ENCODE measurements at regions not wholly inside any gene's neighbourhood (a gene's known extent, or its start where the extent isn't known, plus 50 kb on each side); places are given as distances from the start of the nearest gene placed in this dataset.

DNA sequence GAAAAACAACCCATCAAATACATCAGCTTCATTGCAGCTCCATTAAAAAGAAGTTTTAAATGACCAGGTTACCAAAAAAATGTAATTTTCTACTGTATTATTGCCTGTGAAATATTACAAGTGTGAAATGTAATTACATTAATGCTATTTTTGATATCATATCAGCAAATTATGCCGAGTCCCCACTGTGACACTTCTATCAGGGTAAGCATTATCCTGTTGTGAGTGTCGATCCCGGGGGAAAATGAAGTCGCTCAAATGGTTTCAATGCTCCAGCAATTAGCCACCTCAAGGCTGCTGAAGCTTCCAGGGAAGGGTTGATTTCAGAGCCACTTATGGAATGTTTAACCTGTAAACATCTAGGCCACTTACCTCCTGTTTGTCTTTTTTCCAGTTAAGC lies 70.4 kb downstream of the RCN1 start:
- no peak for DNase-seq (ENCODE audit: low spot score)

DNA sequence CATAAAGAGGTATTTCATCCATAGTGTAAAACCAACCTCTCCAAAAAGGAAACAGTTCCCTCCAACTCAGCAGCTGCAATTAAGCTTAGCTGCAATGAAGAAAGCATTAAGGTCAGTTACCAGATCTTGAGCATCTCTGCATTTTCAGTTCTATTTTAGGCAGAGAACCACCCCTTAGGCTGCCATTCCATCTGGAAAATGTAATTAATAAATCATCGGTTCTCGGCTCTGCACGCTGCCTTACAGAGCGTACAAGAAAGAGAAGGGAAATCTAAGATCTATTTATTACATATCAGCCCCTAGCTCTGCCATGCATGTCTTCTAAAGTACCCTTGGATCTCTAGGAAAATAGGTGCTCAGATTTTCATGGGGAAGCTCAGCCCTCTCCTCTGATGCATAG lies 71.5 kb downstream of the RCN1 start:
- DNase-seq (ENCODE audit: low spot score) = no peak

DNA sequence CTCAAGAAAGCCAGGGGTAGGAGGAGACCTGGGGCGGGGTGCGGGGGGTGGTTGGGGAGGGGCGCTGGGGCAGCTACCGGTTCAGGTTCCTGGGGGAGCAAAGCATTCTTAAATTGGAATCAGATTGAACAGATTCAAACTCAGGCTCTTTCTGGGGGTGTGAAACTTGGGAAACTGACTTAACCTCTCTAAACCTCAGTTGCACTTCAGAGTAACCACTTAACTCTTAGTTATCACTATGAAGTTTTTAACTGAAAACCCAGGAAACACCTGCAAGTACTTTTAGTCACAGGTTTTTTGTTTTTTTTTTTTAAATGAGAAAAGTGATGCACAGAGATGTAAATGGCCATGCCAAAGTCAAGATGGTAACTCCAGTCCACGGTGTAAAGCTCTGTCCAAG lies 72.0 kb downstream of the RCN1 start:
- no peak for DNase-seq (ENCODE audit: low spot score)

DNA sequence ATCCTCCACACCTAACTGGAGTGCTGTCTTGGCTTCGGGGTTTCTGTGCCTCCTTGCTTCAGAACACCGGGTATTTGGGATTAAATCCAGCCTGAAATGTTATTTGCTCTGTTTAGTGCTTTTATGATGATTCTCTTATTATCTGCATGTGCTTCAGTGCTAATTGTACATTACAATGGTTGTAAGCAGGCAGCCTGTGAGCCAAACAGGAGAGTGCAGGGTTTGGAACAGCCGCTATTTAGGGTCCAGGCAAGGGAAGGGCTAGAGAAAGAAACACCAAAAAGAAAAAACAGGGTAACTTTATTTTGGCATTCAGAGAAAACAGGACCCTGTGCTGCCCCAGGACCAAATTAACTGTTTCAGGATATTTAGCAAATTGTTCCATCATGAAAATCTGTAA lies 72.7 kb downstream of the RCN1 start:
- DNase-seq (ENCODE audit: low spot score) = no peak

DNA sequence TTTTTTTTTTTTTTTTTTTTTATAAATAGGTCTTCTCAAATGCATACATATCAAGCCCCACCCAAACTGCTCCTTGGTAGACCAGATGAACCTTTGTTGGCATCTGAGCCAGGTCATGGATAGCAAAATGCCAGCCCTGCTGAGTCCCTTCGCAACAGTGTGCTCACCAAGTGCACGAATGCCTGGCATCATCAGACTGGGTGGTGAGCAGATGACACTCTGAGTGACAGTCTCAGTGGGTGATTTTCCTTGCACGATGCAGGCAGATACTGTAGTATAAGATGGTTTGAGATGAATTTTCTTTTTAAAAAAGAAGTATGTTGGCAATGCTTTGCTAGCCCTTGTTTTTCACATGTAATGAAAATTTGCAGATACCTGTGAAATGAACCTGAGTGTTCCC lies 74.0 kb downstream of the RCN1 start:
- no peak for DNase-seq (ENCODE audit: low spot score)

DNA sequence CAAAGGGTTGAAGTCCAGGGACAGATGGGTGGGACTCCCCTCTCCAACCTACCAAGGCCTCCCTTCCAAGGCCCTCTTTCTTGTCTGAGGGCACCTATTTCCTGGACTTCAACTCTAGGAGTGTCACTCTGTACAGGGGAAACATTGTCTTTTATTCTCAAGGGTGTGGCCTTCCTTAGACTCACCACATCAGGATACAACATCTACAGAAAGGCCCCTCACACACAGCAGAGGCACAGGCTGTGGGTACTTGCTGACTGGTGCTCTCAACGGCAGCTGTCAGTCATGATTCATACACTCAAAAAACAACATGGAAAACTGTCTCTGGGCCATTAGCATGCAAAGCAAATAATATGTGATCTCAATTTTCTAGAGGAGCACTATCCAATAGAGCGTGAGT lies 78.0 kb downstream of the RCN1 start:
- DNase-seq (ENCODE audit: low spot score) = no peak

DNA sequence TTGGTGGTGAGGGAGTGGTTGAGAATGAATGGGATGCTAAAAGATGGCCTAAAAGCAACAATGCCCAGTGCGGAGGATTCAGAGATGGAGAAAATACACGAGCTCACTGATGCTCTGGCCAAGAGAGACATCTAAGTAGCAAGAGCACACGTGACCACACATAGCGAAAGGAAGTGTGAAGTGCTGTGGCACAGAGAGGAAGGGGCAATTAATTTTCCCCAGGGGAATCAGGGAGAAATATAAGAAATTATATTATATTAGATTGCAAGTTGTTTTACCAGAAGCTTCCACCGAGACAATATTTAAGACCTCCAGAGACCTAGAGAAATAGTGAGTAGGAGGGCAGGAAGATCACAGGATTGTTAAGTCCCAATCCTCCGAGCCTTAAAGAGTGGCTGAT lies 80.6 kb downstream of the RCN1 start:
- DNase-seq (ENCODE audit: low spot score) = no peak

DNA sequence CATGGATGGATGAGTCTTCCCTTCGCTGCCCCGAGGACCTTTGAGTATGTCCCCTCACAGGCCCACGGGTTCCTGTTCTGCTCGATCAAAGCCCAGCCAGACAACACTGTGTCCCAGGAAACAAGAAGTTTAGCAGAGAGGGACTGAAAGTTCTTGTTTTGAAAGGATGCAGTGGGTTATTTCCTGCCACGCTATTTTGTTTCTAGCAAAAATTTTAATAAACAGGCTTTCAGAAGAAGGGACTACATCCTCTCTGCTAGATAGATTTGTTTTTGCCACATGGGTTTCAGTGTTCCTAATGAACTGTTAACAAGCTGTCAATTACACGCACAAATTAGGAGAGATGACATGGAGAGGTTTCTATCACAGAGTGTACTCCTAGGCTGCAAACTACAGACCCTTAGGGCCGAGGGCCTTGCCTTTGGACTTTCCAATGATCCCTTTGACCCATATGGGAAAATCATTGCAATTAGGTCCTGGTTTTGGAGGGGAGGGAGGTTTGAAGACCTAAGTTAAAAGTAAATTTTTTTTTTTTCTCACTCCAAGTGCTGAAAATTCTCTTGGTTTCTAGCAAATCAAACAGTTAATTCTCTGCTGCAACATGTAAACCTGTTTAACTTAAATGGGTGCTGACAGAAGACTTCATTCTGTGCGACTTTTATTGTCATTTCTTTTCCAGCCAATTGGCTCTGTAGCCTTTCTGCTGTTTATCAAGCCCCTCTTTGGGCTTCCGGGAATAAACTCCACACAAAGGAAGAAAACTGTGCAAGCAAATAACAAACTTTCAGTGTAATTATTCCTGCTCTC lies 81.4 kb downstream of the RCN1 start:
- DNase-seq (ENCODE audit: low spot score) = no peak

DNA sequence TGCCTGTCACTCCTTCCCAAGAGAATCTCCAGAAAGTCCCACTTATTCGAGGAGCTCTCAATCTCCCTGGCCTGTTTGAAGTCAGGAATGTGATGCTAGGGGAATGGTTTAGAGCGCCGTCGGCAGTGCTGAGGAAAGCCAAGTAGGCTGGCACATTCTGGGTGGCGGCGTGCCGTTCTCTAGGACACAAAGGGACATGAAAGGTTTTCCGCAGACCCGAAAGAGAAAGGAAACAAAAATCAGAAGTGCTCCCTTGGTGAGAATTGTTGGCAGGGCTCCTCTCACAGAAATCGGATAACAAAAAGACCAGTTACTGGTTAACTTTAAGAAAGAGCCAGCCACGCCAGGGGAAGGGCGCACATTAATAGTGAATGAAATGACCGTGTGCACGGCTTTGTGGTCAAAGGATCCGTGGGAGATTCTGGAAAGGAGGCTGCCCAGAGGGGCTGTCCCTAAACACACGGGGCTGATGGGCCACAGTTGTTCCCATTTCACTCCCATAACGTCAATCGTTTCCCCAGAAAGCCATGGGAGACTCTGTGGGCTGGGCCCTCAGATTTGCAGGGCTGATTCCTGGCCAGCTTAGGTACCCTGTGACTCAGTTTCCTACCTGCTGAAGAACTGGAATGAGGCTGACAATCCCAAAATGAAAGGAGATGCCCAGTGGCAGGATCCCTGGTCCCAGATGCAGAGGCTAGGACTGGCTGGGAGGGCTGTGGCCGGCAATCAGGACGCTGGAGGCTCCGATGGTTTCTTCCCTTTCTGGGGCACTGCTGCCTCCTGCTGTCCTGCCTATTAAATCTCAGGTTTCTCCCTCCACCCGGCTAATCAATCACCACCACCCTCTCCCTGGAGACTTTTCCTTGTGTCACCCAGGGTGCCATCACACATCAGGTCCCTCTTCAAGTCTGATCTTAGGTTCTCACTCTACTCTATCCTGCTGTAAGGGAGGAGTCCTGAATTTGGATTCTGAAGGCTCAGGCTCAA lies 82.3 kb downstream of the RCN1 start:
- peak; percentile 23 for DNase-seq (ENCODE audit: low spot score)

DNA sequence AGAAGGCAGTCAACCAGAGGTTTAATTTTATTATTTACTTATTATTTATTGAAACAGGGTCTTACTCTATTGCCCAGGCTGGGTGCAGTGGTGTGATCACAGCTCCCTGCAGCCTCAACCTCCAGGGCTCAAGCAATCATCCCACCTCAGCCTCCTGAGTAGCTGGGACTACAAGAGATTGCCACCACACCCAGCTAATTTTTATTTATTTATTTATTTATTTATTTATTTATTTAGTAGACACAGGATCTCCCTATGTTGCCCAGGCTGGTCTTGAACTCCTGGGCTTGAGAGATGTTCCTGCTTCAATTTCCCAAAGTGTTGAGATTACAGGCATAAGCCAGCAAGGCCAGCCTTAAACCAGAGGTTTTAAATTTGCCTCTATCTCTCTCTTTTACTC lies 83.1 kb downstream of the RCN1 start:
- DNase-seq (ENCODE audit: low spot score) = no peak

DNA sequence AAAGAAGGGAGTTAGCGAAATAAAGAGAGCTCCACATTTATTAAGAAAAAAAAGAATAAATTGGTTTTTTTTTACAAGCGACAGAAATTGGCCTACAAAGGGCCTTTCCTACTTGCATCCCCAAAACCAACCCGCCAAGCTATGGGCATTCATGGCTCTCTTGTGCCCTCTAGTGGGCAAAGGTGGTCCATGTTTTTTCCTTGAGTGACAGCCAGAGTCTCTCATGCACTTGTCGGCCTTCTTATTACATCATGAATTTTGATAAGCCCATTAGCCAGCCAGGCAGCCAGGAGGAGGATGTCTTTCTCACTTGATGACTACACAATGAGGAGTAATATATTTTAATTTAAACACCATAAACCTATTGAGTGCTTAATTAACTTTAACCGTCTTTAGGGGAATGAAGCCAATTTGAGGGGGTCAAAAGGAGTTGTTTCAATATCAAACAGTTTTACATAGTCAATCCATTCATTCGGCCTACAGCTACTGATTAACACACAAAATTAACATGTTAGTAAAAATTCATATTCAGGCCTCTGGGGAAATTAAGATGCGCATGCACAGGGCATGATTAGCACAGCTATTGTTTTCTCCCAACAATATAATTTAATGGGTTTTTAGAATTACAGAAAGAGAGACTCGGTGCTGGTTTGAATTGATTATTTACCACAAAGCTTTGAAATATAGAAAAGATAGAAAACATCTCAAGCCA lies 85.5 kb downstream of the RCN1 start:
- peak; percentile 93 for DNase-seq (ENCODE audit: low spot score)

DNA sequence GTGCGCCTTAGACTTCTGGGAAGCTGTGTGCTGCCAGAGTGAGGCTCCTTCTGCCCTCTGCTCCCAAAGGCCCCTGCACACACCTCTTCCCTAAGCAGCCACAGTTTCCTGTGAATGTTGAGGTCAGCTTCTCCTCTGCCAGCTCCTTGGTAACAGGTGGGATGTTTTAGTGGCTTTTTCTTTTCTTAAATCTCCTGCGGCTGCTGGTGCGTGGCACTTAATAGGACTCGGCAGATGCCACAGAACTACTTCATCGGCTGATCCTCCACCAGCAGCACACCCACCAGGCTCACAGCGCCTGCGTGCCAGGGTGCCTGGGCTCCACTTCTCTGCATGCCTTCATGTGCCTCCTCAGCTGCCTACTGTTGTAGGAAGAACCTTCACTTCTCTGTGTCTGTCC lies 87.8 kb downstream of the RCN1 start:
- no peak for DNase-seq (ENCODE audit: low spot score)

DNA sequence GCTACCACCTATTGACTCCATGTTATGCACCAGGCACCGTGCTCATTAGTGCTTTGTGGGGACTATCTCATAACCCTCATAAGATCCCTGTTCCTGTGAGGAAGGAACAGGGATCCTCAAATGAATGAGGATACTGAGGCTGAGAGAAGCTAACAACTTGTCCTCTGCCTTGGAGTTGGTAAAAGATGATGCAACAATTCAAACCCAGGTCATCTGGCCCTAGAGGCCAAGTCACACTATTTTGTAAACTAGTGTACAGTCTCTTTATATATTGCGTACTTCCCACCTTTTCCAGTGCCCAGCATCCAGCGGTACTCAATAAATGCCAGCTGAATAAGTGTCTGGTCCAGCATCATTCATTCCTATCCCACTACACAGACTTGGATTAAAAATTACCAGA lies 92.6 kb downstream of the RCN1 start:
- DNase-seq (ENCODE audit: low spot score) = no peak

DNA sequence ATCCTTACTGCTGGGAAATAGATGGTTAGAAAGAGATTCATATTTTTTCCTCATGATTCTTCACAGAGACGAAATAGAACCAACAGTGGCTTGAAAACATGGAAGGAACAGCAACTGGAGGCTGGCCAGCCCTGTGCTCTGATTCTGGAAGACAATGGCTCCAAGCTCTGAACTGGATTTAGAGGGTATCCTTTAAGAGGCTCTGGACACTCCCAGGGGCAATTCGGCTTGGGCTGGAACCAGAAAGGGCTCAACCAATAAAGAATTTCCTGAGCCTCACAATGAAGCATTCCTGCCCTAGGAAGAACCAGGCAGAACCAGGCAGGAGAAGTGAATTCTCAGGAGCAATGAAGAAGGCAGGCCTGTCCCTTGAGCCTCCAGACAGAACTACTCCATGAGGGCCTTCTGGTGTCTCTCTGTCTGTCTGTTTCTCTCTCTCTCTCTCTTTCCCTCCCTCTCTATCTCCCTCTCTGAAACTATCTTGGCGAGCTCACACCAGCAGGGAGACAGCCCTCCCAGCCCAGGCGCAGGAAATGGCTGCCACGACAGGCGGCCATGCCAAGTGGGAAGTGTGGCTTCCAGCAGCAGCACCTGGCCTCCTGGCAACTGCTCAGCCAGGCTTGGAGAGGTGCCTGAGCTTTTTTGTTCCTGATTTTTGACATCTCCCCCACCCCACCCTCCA lies 93.3 kb downstream of the RCN1 start:
- DNase-seq (ENCODE audit: low spot score) = no peak

DNA sequence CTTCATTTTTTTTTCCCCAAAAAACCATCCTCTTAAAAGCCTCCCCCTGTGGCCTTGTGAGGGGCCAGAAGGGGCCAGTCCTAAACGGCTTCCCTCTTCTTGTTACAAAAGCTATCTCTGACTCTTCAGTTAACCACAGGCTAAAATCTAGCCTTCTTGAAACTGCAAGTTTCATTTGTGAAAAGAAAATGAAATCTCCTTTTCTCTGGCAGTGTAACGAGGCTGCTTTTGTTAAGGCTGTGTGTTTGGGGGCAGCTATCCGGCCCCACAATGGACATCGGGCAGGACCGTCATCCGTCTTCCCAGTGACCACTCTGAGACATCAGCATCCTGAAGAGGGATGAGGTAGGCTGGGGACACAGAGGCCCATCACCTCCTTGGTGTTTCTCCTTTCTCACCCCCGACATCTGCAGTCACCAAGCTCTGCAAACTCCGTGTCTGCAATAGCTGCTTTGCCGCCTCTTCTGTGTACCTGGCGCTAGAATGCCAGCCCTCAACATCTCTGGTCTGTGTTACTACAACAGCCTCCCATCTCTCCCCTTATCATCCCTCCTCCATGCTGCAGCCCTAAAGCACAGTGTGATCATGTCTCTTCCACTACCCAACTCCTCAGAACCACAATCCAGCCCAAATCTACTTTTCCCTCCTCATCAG lies 94.0 kb downstream of the RCN1 start:
- no peak for DNase-seq (ENCODE audit: low spot score)

DNA sequence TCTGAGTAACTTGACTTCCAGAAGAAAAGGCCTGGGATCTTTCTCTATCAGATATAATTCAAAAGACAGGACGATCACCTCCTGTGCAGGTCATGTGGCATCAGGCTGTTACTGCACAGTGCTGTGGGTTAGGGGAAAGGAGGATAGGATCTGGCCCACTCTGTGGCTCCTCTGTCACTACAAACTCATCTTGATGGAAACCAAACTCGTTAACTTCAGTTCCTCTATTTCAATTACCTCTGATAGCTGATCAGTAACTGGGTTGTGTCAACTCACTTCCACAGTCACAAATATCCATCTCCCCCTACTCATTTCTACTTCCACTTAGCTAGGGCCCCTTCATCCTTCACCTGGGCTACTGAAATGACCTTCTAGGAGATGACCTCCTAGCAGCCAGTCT lies 95.2 kb downstream of the RCN1 start:
- DNase-seq (ENCODE audit: low spot score) = no peak

DNA sequence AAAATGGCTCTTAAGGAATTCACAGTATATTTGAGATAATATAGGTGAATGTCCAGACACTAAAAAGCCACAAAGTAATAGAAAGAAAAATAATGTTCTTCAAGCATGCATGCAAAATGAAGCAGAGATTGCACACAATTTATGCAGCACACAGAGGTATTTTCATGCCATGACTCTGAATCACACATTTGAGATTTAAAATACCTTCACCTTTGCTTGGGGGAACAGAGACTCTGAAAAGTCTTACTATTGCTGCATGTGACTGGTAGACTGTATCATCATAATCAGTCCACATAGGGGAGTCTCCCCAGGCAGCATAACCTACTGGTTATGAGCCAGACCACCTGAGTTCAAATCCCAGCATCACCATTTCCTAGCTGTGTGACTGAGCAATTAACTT lies 96.2 kb downstream of the RCN1 start:
- DNase-seq (ENCODE audit: low spot score) = no peak

DNA sequence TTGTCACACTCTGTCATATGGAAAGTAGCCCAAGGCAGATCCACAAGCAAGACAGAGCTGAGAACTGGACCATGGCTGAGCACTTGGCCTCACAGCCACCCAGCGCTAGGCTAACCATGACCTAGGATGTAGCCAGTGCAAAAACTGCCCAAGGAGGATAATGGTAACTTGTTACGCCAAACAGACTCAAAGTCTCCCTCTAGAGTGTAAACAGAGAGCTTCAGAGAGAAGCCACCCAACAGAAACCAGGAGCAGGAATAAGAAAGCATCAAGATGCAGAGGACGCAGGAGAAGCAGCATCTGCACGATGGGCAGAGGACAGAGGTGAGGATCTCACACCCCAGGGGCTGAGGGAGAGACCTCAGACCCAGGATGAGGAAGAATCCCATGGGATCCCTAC lies 97.9 kb downstream of the RCN1 start:
- DNase-seq (ENCODE audit: low spot score) = peak; percentile 26

DNA sequence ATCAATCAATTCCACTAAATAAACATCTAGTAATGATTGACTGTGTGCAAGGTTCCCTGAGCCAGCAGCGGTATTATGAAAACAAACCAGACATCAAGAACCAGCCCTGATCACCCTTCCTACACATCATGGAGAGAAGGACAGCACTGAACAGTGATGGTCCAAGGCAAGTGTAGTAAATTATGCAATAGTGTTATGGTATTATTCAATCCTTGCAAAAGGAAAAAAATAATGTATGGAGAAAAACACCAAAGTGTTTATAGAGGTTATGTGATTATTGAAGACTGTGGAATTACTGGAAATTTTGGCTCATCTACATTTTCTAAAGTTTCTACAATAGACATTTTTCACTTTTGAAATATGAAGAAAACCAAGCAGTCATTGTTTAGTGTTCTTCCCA lies 105.3 kb downstream of the RCN1 start:
- no peak for DNase-seq (ENCODE audit: low spot score)

DNA sequence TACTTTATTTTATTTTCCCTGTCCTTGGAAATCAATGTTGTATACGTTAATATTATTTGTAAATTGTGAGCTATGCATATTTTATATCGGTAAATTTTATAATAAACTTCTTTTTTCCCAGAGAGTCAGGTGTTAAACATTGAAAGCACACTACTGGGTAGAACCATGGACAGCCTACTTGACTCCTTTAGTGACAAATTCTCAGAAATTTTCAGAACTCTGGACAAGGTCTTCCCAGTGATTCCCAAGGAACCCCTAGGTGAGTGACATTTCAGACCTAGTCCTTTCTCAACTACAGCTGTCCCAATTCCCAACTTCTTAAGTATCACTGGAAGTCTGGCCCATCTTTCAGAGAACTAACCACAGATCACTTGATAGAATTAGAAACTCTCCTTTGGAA lies 107.2 kb downstream of the RCN1 start:
- DNase-seq (ENCODE audit: low spot score) = no peak

DNA sequence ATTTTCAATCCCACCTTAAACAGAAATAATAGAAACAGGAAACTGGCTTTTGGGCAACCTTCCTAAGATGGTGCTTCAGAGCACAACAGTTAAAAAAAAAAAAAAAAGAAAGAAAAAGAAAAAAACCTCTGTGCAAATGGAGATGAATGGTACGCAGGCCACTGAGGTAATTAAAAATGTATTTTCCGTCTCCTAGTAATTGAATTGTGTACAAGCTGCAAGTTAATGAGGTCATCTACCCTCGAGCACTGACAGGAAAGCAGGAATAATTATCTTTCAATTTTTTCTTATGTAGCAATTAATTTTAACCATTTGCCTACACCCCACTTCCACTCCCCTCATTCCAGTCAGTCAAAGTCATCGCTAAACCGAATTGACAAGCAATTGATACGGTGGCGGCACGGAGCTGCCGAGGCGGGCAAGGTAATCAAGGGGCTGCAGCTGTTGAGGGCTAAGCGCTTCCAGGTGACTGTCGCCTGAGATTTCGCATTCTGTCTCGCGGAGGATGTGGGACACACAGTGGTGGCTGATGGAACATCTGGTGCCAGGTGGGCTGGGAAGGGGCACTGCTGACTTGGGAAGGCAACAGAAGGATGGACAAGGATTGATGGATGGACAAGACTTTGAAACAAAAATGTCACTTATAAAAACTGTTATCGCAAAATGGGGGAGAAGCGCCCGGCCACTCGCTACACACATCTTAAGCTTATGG lies 109.4 kb downstream of the RCN1 start:
- DNase-seq (ENCODE audit: low spot score) = no peak

Measured in NAMALWA (cell line).